Renal pelvis (tissue), 1 donor: ENCODE measurements at regions not wholly inside any gene's neighbourhood (a gene's known extent, or its start where the extent isn't known, plus 50 kb on each side); places are given as distances from the start of the nearest gene placed in this dataset.

Experiments used
- DNase-seq: peaks from one replicate; pipeline ENCODE4 v3.0.0-alpha.2; 2013

DNA sequence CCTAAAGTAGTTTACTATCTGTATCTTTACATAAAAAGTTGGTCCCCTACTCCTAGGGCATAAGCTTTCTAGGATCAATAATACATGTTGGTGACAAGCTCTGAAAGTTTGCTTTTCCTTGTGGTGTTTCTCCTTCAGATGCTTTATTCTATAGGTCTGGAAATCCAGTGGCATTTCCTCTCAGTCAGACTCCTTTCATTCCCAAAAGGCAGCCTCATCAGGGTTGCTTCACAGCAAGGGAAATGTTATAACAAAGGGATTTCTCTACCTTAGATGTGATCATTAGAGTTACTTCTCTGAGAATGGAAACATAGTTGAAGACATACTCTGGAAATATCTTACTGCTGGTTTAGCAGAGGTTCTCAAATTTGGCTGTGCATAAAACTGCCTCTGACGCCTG is 1072.4 kb upstream of the ZEB2 start:
- DNase-seq = no peak

- no peak for DNase-seq
Observed at GRCh38 chr2:145591109-145591809, 1071.3 kb upstream of the ZEB2 start.

DNA sequence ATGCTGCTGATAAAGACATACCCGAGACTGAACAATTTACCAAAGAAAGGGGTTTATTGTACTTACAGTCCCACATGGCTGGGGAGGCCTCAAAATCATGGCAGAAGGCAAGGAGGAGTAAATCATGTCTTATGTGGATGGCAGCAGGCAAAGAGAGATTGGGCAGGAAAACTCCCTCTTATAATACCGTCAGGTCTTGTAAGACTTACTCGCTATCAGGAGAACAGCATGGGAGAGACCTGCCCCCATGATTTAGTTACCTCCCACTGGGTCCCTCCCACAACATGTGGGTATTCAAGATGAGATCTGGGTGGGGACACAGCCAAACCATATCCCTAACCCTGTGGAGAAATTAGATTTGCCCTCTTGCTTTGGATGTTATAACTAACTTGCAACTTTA is 1068.0 kb upstream of the ZEB2 start:
- no peak for DNase-seq

DNA sequence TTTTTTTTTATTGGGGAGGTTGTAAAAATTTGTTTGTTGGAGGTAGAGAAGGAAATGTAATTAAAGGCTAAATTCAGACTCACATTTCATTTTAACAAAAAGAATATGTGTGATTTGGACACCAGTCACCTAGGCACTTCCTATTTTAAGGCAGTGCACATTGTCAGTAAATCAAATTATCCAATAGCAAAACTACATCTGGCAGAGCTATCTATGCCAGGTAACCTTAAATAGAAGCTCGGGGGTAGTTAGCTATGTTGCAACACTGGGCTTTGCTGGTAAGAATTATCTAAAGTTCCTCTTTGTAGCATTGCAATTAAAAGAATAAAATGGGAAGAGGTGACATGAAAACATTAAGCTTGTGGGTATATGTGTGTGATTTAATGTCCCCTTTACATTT is 1064.4 kb upstream of the ZEB2 start:
- DNase-seq = no peak

- DNase-seq = no peak
Observed at GRCh38 chr2:145573608-145574007, 1053.7 kb upstream of the ZEB2 start.

DNA sequence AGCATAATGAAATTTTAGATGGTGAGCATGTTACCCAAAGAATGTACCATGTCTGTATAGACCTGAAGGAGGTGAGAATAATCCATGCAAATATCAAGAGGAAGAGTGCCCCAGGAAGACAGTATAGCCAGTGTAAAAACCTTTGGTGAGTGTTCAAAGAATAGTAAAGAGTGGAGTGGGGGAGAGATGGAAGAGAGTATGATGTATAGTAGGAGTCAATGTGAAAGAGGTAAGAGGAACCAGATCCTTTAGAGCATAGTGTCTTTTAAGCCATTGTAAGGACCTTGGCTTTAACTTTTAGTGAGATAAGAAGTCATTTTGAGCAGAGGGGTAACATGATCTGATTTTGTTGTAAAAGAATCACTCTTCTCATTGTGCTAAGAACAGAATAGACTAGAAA is 1052.3 kb upstream of the ZEB2 start:
- no peak for DNase-seq

- DNase-seq = no peak
Observed at GRCh38 chr2:145569108-145569507, 1049.2 kb upstream of the ZEB2 start.

- peak; percentile 76 for DNase-seq
Observed at GRCh38 chr2:145563741-145564615, 1044.1 kb upstream of the ZEB2 start.

GRCh38 chr2:145561152-145561551 is 1041.2 kb upstream of the ZEB2 start:
- no peak for DNase-seq

DNA sequence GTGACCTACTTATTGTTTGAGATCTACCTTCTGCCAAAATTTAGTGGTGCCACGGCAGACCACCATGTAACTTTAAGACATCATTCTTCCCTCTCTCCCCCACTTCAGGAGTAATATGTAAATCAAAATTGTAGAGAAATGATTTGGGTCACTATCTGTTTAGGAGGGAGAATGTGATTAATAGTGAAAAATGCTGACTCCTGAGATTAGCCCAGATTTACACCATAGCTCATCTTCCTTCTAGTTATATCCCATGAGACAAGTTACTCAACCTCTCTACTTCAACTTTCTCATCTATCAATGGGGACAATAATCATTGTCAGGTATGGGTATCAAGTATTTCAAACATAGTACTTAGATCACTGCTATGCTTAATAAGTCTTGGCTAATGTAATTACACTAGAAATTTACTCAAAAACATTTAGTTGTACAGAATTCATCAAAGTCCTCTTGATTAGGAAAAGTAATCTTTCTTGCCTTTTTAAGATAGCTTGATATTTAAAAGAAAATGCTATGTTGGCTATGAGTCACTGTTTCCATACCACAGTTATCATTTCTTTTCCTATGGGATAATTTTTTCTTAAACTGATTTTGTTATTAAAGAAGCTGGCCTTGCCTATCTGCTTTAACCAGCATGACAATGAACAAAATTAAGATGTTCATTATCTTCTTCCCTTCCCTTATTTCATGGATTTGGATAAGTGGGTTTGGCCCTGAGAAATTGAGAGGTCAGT is 1038.9 kb upstream of the ZEB2 start:
- DNase-seq = no peak

DNA sequence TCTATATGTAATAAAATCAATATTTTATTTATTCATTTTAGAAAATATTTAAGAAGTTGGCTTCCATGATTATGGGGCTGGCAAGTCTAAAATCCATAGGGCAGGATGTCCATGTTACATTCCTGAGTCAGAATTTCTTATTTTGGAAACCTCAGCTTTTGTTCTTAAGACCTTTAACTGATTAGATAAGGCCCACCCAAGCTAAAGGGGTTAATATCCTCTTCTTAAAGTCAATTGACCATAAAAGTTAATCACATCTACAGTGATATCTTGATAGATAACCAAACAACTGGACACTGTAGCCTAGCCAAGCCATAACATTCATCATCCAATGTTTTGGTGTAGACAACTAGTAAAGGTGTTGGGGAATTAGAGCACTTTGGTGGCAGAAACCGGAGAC is 1035.4 kb upstream of the ZEB2 start:
- DNase-seq = no peak

- DNase-seq = no peak
Observed at GRCh38 chr2:145551686-145552085, 1031.8 kb upstream of the ZEB2 start.

DNA sequence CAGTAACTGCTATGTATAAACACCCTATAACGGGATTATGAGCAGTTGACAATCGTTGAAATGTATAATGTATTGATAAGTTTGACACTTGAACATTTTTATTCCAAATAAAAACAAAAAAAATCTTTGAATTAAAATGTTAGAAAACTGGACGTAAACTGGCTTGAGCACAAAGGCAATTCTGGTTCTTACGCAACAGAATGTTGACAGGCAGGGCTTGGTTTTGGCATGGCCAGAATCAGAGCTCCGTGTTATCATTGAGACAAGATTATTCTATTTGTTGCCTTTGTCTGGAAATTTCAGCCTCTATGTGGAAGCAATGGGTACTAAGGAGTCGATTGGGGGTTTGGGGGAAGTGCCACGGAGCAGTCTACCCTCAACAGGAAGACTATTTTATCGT is 1028.6 kb upstream of the ZEB2 start:
- no peak for DNase-seq

DNA sequence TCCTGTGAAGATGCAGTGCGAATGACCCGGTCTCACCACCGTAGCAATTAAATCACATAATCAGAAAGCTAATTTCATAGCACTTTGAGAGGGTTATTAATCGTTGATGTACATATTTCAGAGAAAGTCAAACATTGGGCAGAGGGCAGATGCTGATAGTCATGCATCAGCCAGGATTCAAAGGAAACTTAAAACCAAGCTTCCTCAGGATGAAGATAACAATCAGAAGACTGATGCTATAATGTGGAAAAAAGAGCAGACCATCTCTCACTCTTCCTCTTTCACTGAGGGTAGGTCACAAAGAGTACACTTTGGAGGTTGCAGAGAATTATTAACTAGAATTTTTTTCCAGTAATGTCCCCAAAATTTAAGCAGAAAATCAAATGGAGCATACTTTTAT is 1027.7 kb upstream of the ZEB2 start:
- no peak for DNase-seq

DNA sequence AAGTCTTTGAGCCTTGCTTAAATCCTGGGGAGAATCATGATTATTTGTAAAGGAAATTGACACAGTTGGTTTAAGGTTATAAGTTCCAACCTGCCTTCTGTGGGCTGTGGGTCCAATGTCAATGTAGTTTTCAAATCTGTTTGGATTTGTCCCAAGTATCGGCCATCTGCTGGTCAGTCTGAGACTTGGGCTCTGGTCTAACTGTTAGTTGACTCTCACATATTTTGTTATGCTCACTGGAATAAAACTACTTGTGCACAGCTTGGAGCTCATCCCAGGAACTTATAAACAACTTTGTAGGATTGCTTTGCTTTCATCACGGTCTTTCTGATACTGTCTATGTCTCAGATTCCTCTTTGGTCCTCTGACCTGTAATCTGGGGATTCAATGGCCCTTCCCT is 1026.2 kb upstream of the ZEB2 start:
- DNase-seq = no peak

- no peak for DNase-seq
Observed at GRCh38 chr2:145543856-145544255, 1023.9 kb upstream of the ZEB2 start.

GRCh38 chr2:145543155-145543554 is 1023.2 kb upstream of the ZEB2 start:
- DNase-seq = no peak

DNA sequence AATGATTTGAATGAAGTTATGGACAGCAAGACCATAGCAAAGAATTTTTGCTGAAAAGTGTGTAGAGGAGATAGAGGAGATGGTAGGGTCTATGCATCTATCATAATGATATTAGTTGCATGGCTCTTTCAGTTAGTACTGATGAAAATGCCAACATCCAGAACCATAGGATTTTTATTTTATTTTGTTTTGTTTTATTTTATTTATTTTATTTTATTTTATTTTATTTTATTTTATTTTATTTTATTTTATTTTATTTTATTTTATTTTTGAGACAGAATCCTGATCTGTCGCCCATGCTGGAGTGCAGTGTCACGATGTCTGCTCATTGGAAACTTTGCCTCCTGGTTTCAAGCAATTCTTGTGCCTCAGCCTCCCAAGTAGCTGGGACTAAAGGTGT is 1021.1 kb upstream of the ZEB2 start:
- no peak for DNase-seq

DNA sequence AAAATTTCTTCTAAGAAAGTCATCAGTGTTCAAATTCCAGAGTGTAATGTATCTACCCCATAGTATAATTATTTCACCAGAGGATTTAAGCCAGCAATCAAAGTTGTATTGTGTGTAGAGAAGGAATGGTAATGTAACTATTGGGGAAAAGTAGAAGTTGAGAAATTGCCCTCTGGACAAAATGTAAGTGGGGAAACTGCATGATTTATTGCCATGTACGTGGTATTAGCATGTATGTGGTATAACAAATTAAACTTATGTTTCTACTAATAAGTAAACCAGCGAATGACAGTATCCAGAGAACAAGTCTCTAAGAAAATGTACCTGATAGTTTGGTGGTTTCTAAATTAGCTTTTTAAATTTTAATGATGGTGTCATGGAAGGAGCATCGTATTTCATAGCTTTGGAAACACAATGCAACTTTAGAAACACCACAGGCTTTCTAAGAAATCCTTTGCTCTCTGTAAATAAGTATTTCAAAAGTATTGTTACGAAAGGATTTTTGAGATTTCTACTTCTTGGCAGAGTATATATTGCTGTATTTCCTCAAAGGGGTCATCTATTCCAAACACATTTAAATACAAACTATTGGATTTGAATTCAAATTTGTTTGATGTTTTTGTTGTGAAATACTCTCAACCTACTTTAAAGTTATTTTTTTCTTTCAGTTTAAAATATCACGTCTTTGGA is 1018.9 kb upstream of the ZEB2 start:
- no peak for DNase-seq

GRCh38 chr2:145530653-145531052 is 1010.7 kb upstream of the ZEB2 start:
- no peak for DNase-seq

GRCh38 chr2:145524836-145525235 is 1004.9 kb upstream of the ZEB2 start:
- no peak for DNase-seq

GRCh38 chr2:145524303-145524702 is 1004.4 kb upstream of the ZEB2 start:
- no peak for DNase-seq
